Vagina (tissue), 2 donors: ENCODE measurements at regions not wholly inside any gene's neighbourhood (a gene's known extent, or its start where the extent isn't known, plus 50 kb on each side); places are given as distances from the start of the nearest gene placed in this dataset.

Experiments
- DNase-seq, 2 donors: peaks; one replicate each; pipeline ENCODE4 v3.0.0-alpha.2; 2017; ENCODE audit errors: extremely low spot score in 2 of 2
- H3K27ac ChIP-seq: fragments of 200-600 bp; sonication (generic); one replicate; pipeline ENCODE4 v1.5.1; 2019
- H3K27me3 ChIP-seq: fragments of 200-600 bp; sonication (generic); one replicate; pipeline ENCODE4 v1.5.1; 2019
- H3K36me3 ChIP-seq, 2 donors: fragments of 200-600 bp; sonication (generic); one replicate each; pipeline ENCODE4 v1.5.1; 2017 to 2019
- H3K4me1 ChIP-seq: fragments of 200-600 bp; sonication (generic); one replicate; pipeline ENCODE4 v1.5.1; 2019
- H3K4me3 ChIP-seq, 2 donors: fragments of 200-600 bp; sonication (generic); 1 replicate in 1 of 2; 2 replicates in 1 of 2; pipeline ENCODE4 v1.5.1; 2016 to 2019
- H3K9me3 ChIP-seq: fragments of 200-600 bp; sonication (generic); one replicate; pipeline ENCODE4 v1.5.1; 2019
- POLR2A ChIP-seq, 2 donors: fragments of 450-650 bp; IDR thresholded peaks; one replicate each; pipeline ENCODE4 v1.6.1; 2017; ENCODE audit warnings: antibody characterized with exemption in 2 of 2, mild to moderate bottlenecking in 2 of 2, moderate library complexity in 2 of 2
- POLR2AphosphoS5 ChIP-seq, 2 donors: sonication (generic); formaldehyde crosslinking; IDR thresholded peaks; one replicate each; pipeline ENCODE4 v1.9.0; 2017; ENCODE audit warnings: antibody characterized with exemption in 2 of 2, mild to moderate bottlenecking in 2 of 2, low read depth in 1 of 2; ENCODE audit not compliant: insufficient read depth in 1 of 2
- intact Hi-C: fragments of 100-400 bp; cut with DNase I; formaldehyde crosslinking; loops from one replicate; pipeline ENCODE4 v1.15.1; 2023
- TF ChIP-seq, protein P1 (sequence below), 3 experiments: fragments of 450-650 bp in 2 of 3; fragments of 200-600 bp in 1 of 3; sonication (generic) in 1 of 3; IDR thresholded peaks; one replicate each; pipeline ENCODE4 v1.5.1; 2017 to 2019; ENCODE audit warnings: antibody characterized with exemption in 3 of 3, mild to moderate bottlenecking in 2 of 3, moderate library complexity in 2 of 3

DNA sequence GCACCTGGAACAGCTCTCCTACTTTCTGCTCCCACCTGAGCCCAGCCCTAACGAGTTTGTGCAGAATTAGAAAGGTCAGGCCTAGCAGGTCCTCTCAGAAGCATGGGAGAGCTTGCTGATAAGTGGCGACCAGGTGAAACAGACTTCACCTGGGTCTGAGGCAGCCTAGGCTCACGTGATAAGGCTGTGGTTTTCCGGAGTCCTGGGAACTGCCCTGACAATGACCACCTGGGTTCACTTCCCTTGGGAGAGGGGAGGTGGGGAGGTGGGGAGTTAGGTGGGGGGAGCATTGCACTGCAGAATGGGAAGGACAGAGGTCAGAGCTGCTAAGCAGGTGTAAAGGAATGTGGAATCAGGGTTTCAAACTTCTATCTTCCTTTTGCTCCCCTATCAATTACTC, 152.9 kb upstream of the MAP1B start:
- Histone ChIP-seq H3K4me1 (peaks cover 10% of the 10 kb centered on the region), H3K27ac (no peak overlapping the region), H3K9me3 (no peaks in the 10 kb centered on the region), H3K4me3 (no peak overlapping the region), H3K36me3 (no peaks in the 10 kb centered on the region), H3K27me3 (no peaks in the 10 kb centered on the region)
- DNase-seq = peak in 1 of 2 donors; percentile 64
- TF ChIP-seq POLR2A (IDR thresholded peaks at IDR 0.05) (no peak), POLR2AphosphoS5 (IDR thresholded peaks at IDR 0.05; ENCODE audit: insufficient read depth in 1 of 2, low read depth in 1 of 2) (no peak)
- TF ChIP-seq, protein P1, sequence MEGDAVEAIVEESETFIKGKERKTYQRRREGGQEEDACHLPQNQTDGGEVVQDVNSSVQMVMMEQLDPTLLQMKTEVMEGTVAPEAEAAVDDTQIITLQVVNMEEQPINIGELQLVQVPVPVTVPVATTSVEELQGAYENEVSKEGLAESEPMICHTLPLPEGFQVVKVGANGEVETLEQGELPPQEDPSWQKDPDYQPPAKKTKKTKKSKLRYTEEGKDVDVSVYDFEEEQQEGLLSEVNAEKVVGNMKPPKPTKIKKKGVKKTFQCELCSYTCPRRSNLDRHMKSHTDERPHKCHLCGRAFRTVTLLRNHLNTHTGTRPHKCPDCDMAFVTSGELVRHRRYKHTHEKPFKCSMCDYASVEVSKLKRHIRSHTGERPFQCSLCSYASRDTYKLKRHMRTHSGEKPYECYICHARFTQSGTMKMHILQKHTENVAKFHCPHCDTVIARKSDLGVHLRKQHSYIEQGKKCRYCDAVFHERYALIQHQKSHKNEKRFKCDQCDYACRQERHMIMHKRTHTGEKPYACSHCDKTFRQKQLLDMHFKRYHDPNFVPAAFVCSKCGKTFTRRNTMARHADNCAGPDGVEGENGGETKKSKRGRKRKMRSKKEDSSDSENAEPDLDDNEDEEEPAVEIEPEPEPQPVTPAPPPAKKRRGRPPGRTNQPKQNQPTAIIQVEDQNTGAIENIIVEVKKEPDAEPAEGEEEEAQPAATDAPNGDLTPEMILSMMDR (IDR thresholded peaks at IDR 0.05) = no peak
- intact Hi-C loops = no loop called here

- H3K27ac ChIP-seq = no peak overlapping the region
- no peaks in the 10 kb centered on the region for H3K9me3 ChIP-seq
- no peaks in the 10 kb centered on the region for H3K36me3 ChIP-seq
- no peaks in the 10 kb centered on the region for H3K27me3 ChIP-seq
- intact Hi-C loops = no loop called here
- peak in 1 of 2 donors; percentile 77 for DNase-seq
- H3K4me1 ChIP-seq = peaks cover 10% of the 10 kb centered on the region
- no peak overlapping the region for H3K4me3 ChIP-seq
- TF ChIP-seq POLR2AphosphoS5 (IDR thresholded peaks at IDR 0.05; ENCODE audit: insufficient read depth in 1 of 2, low read depth in 1 of 2) (peak in 1 of 2 donors; percentile 11), POLR2A (IDR thresholded peaks at IDR 0.05) (no peak)
- TF ChIP-seq, protein P1 (IDR thresholded peaks at IDR 0.05) = no peak
Measured at GRCh38 chr5:71955723-71956122, 151.6 kb upstream of the MAP1B start.

- TF ChIP-seq POLR2AphosphoS5 (IDR thresholded peaks at IDR 0.05; ENCODE audit: insufficient read depth in 1 of 2, low read depth in 1 of 2) (no peak), POLR2A (IDR thresholded peaks at IDR 0.05) (no peak)
- TF ChIP-seq, protein P1 (IDR thresholded peaks at IDR 0.05) = no peak
- no peak overlapping the region for H3K27ac ChIP-seq
Measured at GRCh38 chr5:71957292-71957898, 149.9 kb upstream of the MAP1B start.

GRCh38 chr5:71960195-71960594, 147.1 kb upstream of the MAP1B start:
- TF ChIP-seq, protein P1 (IDR thresholded peaks at IDR 0.05) = no peak
- no peak for TF ChIP-seq POLR2AphosphoS5 (IDR thresholded peaks at IDR 0.05; ENCODE audit: insufficient read depth in 1 of 2, low read depth in 1 of 2)
- intact Hi-C loops = no loop called here
- Histone ChIP-seq H3K4me1 (peaks cover 10% of the 10 kb centered on the region), H3K36me3 (no peaks in the 10 kb centered on the region), H3K27ac (no peak overlapping the region), H3K4me3 (no peak overlapping the region), H3K27me3 (no peaks in the 10 kb centered on the region), H3K9me3 (no peaks in the 10 kb centered on the region)
- DNase-seq = peak in 1 of 2 donors; percentile 37

More at GRCh38 chr5:71957292-71957898, 149.9 kb upstream of the MAP1B start:
- Histone ChIP-seq H3K36me3 (no peaks in the 10 kb centered on the region), H3K27me3 (no peaks in the 10 kb centered on the region), H3K9me3 (no peaks in the 10 kb centered on the region), H3K4me3 (no peak overlapping the region), H3K4me1 (peaks cover 10% of the 10 kb centered on the region)
- intact Hi-C loops = no loop called here
- peak in 1 of 2 donors; percentile 44 for DNase-seq

GRCh38 chr5:71961786-71962185, 145.5 kb upstream of the MAP1B start:
- intact Hi-C loops = no loop called here
- Histone ChIP-seq H3K9me3 (no peaks in the 10 kb centered on the region), H3K4me3 (no peak overlapping the region), H3K4me1 (peaks cover 5% of the 10 kb centered on the region), H3K27me3 (no peaks in the 10 kb centered on the region), H3K27ac (no peak overlapping the region), H3K36me3 (no peaks in the 10 kb centered on the region)
- no peak for TF ChIP-seq POLR2AphosphoS5 (IDR thresholded peaks at IDR 0.05; ENCODE audit: insufficient read depth in 1 of 2, low read depth in 1 of 2)
- TF ChIP-seq, protein P1 (IDR thresholded peaks at IDR 0.05) = no peak
- no peak for TF ChIP-seq POLR2A (IDR thresholded peaks at IDR 0.05)
- no peak for DNase-seq
